ENCODE measurements at regions not wholly inside any gene's neighbourhood (a gene's known extent, or its start where the extent isn't known, plus 50 kb on each side); places are given as distances from the start of the nearest gene placed in this dataset.
"Not testable (repeated sequence)": the region's sequence is repeated elsewhere in the genome, so short reads cannot be mapped to it uniquely, and the experiment has no call there.

DNA sequence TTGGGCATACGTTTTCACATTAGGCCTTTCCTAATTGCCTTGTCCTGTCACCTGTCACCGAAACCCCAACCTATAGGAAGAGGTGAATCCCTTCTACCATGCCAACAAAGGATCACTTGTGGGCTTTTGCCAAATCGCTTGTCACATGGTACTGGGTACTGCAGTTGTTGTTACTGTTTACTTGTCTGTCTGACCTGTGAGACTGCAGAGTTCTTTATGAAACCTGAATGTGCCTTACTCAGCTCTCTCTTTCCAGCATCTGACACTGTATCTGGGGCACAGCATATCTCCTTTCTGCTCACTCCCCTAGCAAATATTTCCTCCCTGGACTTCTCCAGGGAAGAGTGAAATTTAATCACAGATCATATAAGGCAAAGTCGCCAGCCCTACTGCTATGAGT is 1272.4 kb downstream of the CDH8 start:
- DNase-seq: no peak

DNA sequence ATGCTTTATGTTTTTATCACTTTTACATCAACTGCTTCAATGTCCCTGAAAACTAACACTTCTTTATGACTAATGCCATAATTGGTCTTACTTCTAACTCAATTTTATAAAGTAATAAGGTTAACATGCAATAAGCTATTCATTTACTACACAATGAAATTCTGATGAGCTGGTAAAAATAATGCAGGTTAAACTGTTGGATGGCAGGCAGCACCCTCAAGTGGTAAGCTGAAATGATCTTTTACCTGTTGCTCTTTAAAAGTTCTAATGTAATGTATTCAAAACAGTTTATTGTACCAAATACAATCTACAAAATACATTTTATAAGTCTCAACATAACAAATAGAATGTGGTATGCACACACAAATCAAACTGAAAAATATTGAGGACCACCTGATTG is 1280.3 kb downstream of the CDH8 start:
- DNase-seq: no peak

DNA sequence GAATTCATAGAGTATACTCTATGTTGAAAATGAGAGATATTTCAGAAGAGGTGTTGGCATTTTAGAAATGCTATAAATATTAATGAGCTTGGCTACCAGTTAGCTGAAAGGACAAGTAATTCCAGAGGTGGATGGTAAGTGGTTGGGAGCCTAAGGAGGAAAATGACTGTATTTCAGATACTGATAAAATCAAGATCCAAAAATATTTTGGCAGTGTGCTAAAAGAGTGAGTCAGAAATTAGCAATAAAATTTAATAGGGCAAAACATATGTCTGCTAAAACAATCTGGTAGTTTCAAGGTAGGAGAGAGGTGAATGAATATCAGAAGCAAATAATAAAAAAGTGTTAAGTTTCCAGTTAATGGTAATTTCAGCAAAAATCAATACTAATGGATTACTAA is 1287.9 kb downstream of the CDH8 start:
- no peak for DNase-seq

DNA sequence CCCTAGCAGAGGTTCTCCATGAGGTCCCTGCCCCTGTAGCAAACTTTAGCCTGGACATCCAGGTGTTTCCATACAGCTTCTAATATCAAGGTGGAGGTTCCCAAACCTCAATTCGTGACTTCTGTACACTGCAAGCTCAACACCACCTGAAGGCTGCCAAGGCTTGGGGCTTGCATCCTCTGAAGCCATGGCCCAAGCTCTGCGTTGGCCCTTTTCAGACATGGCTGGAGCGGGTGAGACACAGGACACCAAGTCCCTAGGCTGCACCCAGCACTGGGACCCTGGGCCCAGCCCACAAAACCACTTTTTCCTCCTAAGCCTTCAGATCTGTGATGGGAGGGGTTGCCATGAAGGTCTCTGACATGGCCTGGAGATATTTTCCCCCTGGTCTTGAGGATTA is 1292.0 kb downstream of the CDH8 start:
- no peak for DNase-seq

DNA sequence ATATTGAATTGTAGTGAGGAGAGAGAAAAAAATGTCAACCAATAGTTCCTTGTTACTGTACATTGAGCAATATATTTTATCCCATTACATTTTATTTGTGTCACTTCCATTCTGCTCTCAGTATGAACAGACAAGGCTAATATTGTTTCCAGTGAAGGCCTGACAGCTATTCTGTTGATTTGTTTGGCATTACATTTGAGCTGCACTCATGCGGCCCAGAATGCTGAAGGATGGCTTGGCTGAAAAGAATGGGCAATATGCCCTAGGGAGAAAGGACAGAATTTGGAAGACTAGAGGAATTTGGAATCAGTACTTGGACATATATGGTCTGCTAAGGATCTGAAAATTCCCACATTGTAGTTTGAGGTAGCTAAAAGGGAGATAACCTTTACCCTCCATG is 1294.4 kb downstream of the CDH8 start:
- DNase-seq: no peak

DNA sequence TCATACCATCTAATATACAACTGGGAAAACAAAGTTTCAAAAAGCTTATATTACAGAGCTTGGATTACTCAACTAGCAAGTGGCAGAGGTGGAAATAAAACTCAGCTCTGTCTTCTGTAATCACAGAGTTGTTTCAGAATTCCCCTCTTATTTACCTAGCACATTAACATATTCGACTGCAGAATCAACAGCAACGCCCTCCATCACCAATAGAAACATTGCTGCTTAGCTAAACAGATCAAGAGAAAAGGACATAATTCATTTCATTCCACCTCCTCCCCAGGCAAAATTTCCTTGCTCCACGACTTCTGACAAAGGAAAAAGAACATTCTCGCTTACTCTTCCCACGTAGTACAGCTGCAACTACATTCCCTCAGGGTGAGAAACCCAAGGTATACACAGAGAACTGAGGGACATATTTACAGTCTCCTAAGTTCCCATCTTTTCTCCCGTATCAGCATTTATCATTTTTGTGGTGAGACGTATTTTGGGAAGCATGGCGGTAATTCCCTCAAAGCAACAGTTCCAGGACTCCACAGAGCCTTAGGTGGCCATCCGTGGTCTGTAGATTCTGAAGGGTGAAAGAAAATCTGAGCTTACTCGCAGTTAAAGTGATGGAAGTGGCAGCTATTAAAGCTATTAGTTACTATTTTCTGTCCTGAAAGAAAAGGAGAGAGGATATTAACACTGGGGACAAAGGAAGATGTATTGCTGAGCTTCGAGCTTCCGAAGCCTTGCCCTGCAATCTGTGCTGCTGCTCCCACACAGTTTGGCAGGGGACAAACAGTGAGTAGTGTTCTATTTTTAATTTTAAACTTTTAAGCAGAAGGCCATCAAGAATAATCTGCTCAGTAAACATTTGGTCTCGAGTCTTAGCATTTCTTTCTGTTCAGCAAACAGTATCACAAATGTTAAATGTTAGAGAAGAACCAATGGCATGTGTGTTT is 1296.2 kb downstream of the CDH8 start:
- no peak for DNase-seq

DNA sequence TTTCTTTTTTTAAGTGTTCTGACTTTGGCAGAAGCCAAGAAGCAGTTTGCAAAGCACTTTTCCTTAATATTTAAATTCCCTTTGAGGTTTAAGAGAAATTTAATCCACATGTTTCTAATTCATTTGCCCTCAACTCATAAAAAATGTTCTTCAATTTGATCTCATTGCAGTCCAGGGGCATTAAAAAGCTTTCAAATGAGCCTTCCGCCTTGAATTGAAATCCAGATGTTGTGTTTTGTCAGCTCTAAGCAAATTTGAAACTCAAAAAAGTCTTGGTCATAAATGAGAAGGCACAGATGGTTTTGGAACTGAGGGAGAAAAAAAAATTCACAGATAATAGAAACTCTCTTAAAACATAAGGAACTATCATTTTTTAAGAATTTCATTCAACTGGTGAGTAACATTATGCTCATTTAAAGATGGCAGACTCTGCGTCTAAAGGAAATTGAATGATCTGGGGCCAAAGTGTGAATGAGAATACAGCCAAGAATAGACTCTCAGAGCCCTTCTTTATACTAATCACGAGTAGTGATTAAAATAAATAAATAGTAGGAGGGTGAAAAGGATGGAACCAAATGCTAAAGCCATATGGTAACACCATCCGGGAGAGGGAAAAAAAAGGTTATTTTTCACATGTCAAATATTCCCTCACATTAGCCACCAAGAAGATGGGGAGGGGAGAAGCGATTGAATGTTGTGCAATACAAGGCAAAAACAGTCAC is 1304.7 kb downstream of the CDH8 start:
- no peak for DNase-seq

DNA sequence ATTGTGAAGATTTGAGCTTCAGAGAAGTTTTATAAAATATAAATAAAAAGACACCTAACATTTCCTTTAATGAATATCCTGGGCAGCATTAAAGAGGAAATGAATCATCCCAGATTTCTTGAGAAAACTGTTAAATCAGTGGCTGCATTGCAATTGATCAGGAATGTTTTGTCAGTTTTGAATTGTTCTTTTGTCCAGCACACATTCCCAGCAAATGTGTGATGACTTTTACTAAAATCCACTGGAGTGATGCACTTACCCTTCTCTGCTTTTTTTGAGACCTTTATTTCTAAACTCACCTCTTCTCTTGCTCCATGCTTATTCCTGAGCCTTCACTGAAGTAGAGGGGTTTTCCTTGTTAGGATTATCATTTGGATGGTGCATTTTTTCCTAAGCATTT is 1307.2 kb downstream of the CDH8 start:
- no peak for DNase-seq

DNA sequence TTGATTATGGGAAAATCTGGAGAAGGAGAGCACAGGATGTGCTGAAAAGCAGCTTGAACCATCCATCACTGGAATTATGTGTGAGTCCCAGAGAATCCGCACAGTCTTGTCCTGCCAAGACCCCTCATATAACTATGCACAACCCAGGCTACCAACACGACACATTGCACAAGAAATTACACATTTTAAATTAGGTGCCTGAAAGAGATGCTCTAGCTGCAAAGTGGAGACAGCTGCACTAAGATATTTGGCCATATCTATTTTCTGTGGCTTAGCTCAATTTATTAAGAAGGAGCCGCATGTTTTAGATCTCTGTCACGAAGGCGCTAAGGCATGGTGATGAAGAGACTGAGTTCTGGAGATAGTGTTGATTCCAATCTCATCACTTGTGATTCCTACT is 1308.4 kb downstream of the CDH8 start:
- DNase-seq: no peak

DNA sequence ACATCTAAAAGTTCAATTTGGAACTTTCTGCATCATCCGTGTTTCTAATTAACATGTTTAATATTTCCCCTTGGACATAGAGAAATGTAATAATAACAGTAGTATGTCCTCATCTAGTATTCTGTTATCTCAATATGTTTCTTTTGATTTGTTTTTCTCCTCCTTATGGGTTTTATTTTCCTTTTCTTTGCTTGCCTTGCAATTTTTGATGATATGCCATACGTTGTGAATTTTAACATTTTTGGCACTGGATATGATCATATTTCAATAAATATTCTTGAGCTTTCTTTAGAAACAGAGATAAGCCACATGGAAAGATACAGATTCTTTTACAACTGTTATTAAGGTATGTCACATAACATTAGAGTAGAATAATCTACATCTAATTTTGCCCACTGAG is 1316.2 kb downstream of the CDH8 start:
- no peak for DNase-seq

DNA sequence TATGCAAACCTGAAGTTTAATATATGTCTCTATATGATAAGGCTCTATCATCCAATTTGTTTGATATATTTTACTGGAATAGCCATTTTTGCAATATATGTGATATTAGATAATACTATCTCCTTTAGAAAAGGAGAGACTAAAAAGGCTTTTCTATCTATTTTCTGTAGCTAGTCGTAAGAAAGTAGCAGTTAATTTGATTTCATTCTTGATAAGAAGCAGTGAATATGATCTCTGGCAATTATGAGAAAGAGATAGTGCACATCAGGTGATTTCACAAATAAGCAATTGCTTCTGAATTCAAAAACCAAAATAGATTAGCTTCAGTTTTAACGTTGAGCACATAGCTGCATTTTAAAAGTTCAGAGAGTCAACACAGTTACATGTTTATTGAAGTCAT is 1318.4 kb downstream of the CDH8 start:
- no peak for DNase-seq

DNA sequence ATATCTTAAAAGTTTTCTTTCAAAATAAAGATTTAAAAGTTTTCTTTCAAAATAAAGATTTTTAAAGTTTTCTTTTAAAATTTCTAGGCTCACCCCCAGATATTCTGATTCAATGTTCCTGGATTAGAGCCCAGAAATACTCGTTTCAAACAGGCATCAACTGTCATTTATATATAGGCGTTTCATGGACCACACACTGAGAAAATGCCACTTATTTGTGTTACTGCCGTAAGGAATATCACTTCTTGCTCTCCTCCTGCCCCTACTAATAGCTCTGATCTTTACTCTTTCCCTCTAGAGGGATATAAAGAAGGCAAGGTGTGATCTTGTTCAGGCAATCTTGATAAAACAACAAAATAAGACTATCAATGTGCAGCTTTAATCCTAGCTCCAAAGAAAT is 1324.1 kb downstream of the CDH8 start:
- no peak for DNase-seq

DNA sequence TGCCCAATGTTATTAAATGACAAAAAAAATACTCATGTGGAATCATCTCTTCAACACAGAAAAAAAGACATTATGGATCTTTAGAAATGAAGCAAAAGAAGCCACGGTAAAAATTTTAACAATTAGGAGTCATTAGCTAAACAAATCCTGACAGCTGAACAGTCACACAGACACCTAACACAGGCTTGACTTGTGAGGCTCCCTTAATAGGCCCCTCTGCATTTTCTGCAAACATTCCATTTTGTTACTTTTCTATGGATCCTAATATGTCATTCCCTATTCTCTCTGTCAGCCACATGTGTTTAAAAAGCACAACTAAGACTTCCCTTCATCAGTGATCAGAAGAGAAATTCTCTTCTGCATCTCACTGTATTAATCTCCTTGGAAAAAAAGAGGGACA is 1331.5 kb downstream of the CDH8 start:
- no peak for DNase-seq

DNA sequence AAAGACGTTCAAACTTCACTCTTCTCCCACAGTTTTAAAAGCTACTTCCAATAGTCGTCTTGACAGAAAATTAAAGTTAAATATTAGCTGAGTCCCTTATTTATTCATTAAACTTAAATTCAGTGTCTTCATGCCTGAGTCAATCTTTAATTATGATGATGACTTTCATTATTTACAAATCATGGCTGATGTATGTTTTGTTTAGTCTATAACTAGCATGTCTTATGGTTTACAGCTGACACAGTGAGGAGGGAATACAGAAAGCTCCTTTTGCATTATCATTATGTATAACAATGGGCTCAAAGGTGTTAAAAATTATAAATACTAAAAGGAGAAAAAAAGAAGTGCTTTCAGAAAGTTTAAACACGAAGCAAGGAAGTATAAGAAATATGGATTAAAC is 1333.1 kb downstream of the CDH8 start:
- DNase-seq: no peak

DNA sequence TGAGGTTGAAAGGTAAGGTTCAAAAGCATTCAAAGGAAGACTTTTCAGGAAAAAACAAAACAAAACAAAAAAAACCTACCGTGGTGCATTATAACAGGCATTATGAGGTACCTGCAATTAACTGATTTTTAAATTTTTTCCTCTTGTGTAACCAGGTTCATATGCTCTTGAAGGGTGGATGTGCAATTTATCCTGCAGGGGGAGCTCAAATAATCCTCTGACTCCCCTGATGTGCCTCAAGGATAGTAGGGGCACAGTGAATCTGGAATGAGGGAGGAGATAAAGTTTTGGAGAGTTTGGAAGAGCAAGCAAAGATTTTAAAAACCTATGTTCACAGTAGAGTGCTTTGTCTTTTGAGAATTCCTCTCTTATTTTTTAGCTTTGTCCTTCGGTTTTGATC is 1349.4 kb downstream of the CDH8 start:
- no peak for DNase-seq

DNA sequence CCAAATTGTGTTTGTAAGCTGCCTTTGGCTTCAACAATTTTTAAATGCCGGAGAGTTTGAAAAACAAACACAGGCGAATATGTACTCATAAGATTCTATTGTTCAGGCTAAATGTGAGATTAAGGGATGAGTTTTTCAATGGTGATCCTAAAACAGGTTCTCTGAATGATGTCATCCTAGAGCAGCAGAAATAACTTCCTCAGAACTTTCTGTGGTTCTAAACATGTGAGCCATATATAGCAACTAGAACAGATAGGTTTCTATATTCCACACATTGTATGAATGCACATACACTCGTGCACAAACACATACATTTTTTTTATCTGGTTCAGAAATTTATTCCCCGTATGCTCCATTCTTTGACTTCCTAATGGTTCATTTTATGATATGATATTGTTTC is 1352.2 kb downstream of the CDH8 start:
- DNase-seq: no peak

DNA sequence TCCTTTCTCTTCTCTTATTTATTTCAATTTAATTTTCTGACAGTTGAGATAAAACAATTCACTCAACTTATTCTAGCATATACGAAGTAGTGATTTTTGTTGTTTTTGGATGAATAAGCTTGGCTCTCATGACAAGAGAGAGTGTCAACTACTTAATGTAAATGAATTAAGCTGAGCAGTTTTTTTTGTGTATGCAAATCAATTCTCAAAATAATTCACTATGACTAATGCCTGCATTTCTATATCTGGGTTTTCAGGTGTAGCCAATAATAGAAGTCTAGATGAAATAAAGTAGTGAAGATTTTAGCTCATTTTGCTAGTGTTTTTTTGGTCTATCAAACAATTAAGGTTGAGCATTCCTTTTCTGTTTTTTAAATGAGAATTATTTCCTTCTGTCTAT is 1354.0 kb downstream of the CDH8 start:
- DNase-seq: no peak

DNA sequence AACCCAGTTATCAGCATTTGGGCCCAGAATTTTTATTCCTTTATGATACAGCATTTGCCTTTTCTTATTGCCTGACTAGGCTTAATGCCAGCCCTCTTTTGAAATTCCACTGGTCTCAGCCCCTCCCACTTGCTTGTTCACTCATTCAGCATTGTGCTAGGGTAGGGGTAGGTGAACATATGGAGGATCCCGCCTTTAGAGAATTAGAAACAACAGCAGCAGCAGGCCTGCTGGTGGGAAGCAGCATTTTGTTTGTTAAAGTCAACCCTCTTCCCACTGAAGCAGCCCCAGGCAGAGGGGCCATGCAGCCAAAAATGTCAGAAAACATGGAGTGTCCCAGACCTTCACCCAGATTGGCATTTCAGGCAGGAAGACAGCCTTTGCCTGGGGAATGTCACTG is 1355.2 kb downstream of the CDH8 start:
- no peak for DNase-seq

DNA sequence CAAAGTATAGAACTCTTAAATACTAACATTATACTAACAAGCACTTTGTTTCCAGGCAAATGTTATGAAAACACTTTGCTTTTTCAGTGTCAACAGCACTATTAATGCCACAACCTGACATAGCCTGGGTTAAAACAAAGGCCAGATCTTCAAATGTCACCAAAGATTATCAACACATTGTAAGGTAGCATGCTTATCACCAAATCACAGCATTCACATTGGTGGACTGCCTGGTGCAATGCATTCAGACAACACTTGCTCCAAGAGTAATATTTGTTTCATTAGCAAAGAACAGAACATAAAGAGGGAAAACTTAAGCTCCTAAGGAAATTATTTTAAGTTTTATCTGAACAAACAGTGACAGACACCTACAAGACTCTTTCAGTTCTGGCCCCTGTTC is 1361.2 kb downstream of the CDH8 start:
- no peak for DNase-seq

DNA sequence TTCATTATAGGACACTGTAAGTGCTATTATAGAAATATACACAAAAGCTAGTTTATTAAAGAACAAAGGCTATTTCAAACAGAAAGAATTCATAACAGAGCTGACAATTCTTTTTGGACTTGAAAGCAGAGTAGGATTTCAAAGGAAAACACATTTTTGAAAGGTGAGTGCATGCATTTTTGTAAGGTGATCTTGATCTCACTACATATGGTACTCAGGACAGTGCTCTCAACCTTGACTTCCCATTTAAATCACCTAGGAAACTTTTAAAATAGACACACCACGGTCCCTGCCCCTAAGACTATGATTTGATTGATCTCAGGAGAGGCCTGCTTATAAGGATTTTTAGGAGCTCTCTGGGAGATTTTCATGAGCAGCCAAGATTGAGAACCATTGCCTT is 1362.0 kb downstream of the CDH8 start:
- DNase-seq: no peak

DNA sequence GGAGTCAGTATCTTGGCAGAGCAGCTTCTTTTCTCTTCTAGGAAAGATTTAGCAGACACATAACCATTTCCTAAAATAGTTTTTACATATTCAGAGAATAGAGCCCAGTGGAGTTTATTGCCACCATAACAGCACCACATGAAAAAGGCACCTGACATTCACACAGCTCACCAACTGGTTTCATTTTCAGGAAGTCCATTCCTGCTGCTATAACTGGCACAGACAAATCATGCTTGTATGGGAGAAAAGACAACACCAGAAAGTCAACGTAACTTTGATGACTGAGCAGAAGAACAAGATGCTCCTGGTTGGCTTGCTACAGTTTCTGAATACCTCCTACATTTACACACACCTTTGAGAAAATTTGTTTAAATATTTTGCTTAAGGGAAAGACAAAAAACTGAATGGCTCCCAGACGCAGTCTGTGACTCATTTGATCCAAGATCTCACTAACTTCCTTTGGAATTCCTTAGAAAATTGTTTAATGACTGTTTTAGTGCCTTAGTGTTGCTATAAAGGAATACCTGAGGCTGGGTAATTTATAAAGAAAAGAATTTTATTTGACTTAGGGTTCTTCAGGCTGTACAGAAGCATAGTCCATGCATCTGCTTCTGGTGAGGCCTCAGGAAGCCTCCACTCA is 1380.6 kb downstream of the CDH8 start:
- no peak for DNase-seq

DNA sequence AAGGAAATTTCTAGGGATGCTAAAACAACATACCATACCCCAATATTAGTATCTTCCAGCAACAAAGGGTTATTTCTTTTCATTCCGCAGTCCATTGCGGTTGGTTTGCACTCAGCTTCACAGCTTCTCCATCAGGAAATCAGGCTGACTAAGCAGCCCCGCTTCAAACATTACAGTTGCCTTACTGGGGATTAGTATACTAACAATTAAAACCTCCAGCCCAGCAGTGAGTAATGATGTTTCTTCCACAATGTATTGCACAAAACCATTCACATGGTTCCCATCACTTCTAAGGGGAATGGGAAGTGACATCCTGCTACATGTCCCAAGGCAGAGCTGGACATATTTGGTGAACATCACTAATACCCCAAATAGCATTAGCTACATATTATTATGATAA is 1384.9 kb downstream of the CDH8 start:
- no peak for DNase-seq

DNA sequence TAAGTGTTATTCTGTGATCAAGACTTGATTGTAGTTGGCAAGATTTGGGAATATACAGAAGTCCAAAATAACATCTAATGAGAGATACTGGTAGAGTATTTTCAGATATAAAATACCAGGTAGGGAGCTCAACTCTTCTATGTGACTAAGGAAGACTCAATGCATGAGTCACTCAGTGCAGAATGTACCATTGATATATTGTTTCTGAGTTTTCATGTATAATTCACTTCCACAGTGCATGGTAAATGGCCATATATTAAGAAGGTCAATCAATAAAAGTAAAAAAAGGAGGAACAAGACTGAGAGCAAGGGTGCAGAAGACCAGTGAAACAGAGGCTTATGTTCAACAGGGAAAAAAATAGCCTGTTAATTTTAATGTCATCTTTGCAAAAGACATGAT is 1387.9 kb downstream of the CDH8 start:
- no peak for DNase-seq

DNA sequence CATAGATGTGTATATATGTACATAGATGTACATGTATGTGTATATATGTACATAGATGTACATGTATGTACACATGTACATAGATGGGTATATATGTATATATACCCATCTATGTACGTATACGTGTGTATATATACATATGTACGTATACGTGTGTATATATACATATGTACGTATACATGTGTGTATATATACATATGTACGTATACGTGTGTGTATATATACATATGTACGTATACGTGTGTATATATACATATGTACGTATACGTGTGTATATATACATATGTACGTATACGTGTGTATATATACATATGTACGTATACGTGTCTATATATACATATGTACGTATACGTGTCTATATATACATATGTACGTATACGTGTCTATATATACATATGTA is 1388.8 kb downstream of the CDH8 start:
- not testable (repeated sequence) for DNase-seq
